Midbrain (tissue), 1 donor: ENCODE measurements at regions not wholly inside any gene's neighbourhood (a gene's known extent, or its start where the extent isn't known, plus 50 kb on each side); places are given as distances from the start of the nearest gene placed in this dataset.

Experiments
- DNase-seq: peaks from one replicate; lab custom pipeline; 2025; lab: John Stamatoyannopoulos, UW

DNA sequence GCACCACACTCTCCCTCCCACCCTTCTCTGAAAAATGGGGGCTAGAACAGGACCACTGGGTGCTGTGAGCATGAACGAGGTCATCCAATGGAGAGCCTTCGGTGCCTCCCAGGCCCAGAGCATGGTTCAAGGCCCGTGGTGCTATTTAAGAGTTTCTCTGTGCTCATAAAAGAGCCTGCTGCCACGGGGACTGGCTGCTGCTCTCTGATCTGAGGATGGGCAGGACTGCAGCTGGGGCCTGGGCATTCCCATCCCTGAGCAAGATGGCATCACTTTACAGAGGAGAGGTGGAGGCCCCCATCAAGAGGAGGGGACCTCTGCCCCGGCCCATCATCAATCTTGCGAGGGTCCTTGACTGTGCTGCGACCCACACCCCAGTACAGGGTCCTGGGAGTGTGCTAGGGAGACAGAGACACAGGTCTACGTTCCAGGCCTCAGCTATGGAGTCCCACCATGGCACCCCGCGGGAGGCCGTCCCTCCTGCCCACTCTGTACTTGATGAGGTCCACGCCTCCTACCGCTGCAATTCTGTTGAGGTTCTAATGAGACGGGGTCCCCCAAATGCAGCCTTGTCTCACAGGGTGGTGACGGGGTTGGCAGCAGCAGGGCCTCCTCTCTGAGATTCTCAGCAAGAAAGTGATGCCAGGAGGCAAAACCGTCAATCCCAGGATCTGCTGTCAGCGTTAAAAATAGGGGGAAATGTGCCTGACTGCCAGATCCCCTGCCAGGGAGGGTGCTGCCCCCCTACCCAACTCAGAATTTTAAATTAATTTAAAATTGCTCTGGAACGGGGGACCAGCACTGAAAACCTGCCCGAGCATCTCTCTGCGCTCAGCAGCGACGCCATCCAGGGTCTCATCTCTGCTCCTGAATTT is 405.4 kb downstream of the SHANK2 start:
- no peak for DNase-seq

DNA sequence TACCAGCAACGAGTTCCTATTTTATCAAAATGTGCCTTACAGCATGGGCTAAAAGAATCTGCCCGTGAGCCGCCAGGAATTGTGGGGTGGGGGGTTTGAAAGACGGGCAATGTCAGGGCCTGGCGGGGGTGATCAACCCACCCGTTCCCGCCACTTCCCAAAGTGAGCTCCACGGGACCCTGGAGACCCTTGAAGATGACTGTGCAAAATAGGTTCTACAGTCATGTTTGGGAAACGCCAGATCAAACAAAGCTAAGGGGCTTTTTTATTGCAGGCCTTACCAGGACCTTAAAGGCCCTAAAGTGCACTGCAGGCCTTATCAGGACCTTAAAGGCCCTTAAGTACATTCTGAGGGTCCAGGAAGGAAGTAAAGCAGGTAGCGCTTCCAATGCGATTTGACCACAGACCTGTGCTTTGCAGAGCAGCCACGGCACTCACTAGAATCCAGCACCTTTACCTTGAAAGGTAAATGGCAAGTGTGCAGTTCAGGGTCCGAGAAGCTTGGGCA is 404.1 kb downstream of the SHANK2 start:
- no peak for DNase-seq

DNA sequence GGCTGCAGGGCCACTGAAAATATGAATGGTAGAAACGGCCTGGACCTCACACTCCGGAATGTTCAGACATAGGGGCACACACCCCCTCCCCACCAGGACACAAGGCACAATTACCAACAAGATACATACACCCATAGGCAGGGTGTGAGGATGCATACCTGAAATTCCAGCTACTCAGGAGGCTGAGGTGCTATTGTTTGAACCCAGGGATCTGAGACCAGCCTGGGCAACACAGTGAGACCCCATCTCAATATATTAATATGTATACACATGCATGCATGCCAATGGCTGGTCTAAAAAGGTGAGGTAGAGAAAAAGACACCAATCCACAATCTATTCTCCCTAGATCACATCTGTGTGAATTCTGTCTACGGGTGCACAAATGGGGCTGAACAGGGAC is 403.3 kb downstream of the SHANK2 start:
- DNase-seq, result no peak

DNA sequence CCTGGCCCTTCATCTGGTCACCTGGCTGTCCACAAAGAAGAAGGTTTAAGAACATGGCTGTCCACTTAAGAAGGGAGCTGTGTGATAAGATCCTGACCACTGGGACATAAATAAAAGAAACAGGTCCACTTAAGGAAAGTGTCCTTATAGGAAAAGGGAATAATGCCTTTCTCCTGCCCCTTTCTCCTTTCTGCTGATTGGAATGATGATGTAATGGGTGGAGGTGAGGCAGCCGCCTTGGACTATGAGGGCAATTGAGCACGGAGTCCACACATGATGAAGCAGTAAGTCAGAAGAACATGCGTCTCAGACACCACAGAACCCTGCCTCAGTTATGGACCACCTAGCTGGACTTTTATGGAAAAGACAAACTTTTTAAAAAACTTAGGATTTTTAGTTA is 401.1 kb downstream of the SHANK2 start:
- DNase-seq, result no peak

DNA sequence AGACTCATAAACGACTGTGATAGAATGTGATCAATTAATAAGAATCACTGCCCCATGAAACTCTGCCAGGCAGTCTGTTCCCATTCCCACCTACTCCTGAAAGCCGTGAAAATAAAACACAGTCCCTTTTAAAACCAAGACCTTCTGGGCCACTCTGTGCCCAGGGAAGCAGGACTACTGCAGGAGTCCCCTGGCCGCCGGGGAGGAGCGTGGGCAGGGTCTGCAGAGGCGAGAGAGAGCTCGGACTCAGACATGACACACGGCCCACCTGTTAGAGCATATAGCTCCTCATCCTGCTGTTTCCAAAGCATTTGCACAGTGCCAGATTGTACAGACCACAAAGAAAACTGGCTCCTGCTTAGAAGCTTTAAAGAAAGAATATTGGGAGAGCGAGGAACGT is 400.5 kb downstream of the SHANK2 start:
- no peak for DNase-seq

DNA sequence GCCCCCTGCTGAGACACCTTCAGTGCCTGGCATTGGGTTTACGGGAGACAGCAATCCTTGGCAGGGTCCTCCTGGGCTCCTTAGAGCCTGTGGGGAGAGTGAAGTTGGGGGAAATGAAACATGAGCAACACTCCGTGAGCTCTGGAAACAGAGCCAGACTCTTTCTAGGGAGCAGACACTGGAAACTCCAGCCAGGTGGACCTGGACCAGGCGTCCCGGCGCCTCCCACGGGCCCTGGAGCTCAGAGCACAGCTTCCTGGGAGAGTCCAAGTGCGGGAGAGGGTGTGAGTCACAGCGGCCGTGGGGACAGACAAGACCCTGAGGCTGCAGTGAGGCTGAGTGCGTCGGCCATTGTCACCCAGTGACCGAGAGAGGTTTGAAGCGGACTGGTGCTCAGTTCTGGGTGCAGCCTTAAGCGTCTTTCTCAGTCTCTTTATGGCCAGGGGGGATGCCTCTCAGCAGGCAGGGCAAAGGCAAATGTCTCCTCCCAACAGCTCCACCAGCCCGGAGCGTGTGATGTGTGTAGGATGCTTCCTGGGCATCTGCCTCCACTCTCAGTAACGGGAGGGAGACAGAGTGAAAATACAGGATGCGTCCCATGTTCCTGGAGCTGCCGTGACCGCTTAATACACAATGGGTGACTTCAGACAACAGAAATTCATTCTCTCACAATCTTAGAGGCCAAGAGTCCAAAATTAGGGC is 399.2 kb downstream of the SHANK2 start:
- no peak for DNase-seq

DNA sequence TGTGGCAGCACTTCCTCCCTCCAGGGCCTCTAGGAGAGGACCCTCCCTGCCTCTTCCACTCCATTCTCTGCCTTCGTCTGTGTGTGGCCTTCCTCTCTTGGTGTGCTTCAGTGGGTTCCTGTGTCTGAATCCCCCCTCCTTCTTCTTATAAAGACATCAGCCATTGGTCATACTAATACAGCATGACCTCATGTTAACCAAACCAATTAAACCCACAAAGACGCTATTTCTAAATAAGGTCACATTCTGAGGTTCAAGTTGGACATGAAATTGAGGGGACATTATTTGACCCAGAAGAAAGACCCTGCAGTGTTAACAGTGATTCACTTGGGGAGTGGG is 398.6 kb downstream of the SHANK2 start:
- DNase-seq, result no peak

DNA sequence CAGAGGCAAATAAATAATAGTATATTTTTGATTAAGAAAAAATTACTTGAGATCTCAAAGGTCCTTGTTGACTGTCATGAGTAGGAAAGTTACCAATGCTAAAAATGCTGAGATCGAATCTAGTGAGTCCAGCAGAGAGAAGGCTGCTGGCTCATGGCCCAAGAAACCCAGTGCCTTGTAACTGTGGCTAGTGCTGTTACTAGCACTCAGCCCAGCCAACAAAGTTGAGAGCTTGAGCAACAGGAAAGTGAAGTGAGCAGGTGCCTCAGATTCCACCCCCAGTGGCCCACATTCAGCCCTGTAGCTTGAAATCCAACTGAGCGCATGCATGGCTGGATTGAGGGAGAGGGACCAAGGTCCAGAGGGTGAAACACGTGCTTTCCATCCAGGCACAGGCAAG is 398.2 kb downstream of the SHANK2 start:
- no peak for DNase-seq

DNA sequence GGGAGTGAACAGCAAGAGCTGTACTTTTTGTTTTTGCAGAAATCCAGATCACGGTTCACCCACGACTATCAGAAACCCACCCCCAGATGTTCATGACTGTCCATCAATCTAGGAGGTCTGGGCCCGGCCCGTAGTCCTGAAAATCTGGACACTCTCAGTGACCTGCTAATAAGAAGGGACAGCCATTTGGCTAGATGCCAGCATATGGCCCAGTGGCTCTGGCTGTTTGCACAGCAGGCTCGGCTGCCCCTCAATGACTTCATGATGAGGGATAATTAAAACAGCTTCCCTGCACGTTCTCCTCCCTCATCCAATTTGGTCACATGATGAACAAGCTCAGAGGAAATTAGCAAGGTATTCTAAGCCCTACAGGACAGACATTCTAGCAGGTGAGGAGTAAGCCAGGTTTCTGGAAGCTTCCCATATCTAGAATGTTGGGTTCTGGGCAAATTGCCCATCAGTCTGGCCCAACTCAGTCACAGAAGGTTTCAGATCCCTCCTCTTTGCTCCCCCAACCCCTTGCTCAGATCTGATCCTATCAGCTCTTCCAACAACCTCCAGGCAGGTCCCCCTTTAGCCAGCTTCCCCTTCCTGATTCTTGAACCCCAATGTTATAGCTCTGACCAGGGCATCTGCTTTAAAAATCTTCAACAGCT is 397.3 kb downstream of the SHANK2 start:
- no peak for DNase-seq

DNA sequence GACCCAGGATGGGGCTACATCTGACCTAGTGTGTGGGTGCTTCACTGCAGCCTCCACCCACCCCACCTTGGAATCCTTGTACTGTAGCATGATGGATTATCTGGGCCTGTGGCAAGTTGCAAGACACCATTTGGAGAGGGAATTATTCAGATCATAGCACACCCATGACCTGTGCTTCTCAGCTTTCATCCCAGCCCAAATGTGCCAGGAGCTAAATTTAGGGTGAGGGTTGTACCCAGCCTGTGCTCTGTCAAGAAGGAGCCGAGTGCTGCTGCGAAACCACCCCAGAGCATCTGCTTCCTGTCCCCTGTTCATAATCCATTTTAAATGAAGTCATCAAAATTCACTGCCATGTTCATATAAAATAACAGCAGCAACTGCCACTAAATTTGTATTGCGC is 394.5 kb downstream of the SHANK2 start:
- no peak for DNase-seq

DNA sequence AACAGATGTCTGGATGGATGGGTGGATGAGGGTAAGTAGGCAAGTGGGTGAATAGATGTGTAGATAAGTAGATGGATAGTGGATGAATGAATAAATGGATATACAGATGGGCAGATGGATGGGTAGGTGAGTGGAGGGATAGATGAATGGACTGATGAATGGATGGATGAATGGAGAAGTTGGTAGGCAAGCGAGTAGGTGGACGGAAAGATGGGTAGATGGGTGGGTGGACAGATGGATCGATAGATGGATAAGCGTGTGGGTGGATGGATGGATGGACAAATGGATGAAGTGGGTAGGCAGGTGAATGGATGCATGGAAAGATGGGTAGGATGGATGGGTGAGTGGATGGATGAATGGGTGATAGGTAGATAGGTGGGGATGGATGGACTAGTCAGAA is 393.2 kb downstream of the SHANK2 start:
- DNase-seq, result no peak

DNA sequence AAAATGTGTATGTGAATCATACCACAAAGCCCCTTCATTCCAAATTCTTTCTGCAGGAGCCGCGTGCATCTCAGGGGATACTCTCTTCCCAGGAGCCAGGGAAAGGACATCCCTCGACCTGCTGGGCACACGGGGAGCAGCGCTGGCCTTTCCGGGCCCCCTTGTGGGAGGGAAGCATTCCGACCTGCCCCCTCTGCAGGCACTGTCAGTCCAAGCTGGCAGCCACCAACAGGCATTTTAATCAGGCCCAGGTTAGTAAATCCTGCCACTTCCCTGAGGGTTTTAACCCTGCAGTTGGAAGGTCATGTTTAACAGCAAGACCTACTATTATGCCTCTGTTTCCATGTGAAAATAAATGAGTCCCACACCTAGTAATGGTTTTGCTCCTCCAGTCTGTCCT is 391.5 kb downstream of the SHANK2 start:
- no peak for DNase-seq

DNA sequence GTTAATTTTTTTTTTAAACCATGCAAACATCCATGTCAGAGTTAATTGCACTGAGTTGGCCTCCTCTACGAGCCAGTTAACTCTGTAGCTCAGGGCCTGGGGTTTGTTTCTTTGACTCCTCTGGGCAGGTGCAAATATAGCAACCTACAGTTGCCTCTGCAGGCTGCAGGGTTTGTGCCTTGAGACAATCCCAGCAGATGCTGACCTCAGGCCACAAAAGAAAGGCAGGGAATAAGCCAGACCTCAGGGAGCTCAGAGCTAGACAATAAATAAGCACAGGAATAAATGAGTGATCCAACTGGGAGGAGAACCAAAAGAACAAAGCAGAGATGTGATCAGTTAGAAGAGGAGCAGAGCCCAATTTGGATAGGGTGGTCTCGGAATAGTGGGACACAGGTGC is 390.8 kb downstream of the SHANK2 start:
- no peak for DNase-seq

DNA sequence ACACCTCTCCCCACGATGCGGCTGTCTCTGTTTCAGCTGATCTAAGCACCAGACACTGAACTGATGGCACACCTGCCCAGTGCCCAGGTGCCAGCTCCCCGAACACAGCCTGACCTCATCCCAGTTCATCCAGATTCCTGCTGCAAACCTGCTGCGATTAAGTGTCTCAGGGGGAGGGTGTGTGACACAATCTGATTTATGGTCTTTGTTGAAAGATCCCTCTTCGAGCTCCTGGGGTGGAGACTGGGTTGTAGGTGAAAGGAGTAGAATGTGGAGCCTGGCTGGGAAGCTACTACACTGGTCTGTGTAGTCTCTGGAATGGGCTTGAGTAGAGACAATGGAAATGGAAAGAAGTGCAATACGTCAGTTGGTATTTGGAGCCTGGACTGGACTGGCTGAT is 390.3 kb downstream of the SHANK2 start:
- DNase-seq, result no peak

DNA sequence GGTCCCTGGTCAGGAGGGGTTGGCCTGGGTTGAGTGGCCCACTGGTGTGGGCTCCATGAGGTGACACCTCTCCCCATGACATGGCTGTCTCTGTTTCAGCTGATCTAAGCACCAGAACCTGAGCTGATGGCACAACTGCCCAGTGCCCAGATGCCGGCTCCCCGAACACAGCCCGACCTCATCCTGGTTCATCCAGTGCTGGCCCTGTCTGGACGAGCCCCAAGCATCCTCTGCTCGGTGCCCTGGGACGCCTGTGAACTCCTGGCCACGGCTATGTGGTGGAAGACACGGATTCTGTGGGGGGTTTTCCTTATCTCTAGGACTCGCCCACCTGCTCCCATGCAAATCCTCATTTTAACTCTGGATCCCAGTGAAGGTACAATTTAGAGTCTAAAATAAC is 389.2 kb downstream of the SHANK2 start:
- DNase-seq, result no peak

DNA sequence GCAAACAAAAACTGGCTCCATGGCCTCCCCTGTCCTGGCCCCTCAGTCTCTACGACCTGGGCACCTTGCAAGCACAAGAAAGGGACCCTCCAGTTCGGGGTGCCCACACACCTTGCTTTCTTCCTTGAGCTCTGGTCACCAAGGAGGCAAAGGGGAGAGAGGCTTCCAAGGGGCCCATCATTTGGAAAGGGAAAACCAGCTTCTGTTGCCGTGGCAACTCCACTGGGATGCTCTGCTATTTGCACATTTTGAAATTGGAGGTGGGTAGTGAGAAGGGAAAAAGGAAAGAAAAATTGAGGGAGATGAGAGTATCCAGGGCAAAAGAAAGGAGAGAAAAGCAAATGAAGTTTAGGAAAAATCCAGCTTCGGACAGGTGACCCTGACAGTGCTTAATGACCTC is 388.4 kb downstream of the SHANK2 start:
- no peak for DNase-seq

DNA sequence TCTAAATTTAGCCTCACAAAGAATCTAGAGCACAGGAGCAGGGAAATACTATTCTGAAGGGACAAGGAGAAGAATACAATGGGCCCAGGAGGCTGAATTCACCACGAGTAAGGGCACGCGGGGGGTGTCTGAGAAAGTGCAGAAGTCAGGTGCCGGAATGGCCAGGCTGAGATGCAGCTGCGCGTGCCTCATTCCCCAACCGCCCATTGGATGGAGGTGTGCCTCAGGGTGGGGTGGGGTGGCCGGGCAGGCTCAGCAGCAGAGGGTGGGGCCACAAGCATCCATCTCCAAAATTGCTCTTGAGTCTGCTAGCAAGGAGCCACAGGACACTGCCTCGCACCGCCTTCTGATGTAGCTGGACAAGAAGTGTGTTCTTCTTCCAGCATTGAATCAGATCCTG is 387.0 kb downstream of the SHANK2 start:
- no peak for DNase-seq

DNA sequence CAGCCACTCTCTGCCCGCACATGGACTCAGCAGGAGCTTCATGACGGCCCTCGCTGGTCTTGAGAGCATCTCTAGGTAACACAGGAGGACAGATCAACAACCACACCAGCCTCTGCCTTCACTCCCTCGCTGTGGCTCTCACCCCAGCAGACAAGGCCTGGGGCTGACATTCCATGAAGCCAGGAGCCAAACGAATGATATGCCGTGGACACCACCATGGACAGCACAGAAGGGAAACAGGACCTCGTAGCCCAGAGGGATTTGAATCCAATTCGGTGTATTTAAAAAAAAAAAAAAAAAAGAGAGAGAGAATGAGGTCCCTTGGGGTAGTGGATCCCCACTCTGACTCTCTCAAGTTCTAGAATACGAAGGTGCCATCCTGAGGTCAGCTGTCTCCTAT is 385.5 kb downstream of the SHANK2 start:
- DNase-seq, result no peak

DNA sequence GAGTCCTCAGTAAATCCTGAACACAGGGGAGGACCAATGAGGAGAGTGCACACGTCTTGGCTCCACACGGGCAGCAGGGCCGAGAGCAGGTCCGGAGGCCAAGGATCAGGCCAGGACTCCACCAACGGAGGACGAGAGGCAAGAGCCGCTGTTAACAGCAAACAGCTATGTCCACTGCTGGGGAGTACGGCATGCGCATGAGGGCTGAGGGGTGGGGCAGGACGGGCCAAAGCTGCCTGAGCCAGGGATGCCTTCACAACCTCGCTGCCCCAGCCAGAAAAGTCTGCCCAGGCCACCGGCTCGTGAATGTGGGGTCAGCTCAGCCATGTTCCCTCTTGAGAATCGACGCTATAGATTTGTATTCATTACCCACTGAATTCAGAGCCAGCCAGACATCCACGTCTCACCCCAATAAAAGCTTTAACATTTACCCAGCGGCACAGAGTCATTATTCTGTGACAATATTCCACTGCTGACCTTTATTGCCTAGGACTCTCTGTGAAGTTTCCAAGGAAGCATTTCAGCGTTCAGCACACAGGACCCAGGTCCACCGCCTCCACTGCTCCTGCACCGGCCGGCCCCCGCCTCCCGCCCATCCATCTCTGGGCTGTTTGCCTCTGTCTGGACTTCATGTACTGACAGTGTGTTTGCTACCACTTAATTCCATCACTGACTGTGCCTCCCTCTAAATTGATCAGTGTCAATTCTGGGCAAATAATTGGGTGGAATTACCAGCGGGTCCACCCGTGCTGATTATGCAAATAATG is 384.9 kb downstream of the SHANK2 start:
- DNase-seq, result no peak

DNA sequence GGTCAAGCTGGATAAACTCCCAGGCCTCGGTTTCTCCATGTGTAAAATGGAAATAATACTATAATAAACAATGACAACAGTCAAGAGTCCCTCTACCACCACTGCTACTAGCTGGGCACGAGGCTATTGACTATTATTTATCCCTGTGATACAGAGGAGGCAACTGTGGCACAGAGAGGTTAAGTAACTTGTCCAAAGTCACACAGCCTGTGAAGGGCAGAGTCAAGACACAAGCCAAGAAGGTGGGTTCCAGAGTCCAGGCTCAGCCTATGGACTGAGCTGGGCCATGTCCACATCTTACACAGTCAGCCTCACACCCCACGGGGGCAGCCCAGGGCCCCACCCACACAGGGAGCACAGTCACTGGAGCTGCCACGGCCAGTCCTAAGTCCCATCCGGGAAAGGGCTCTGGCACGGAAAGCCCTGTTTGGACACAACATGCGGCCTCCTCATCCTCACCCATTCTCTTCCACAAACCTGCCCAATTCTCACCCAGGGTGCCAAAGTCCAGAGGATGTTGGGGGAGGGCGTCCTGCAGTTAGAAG is 384.0 kb downstream of the SHANK2 start:
- DNase-seq, result no peak

DNA sequence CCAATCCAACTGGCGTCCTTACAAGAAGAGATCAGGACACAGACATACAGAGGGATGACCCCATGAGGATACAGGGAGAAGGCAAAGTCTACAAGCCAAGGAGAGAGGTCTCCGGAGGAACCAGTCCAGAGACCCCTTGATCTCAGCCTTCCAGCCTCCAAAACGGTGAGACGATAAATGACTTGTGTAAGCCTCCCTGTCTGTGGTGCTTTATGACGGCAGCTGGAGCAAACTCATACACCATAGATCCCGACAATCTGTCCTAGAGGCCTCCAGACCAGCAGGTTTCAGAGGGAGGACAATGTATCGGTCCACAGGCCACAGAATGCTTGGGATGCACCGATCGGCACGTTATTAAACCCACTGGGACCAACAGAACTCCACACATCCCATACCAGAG is 383.3 kb downstream of the SHANK2 start:
- DNase-seq, result no peak

DNA sequence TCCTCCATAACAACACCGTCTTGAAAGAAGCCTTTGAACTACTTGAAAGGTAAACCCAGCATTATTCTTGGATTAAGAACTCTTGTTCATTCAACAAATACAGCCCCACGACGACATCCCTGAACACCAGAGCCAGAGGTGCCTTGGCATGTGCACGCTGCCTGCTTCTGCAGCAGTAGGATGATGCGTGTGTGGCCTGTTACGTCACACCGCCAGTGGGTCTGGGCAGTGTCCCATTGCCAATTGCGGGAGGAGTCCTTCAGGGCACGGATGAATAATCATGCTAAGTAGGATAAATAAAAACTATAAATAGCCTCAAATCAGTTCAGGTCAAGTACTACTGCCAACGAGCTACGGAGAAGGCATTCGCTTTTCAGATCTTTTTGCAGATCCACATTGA is 380.5 kb downstream of the SHANK2 start:
- no peak for DNase-seq
